Type B pancreatic cell (in vitro differentiated cells): ENCODE measurements at regions not wholly inside any gene's neighbourhood (a gene's known extent, or its start where the extent isn't known, plus 50 kb on each side); places are given as distances from the start of the nearest gene placed in this dataset.

ENCODE experiments used
- DNase-seq: peaks from one replicate; pipeline ENCODE4 v3.0.0; 2021; ENCODE audit warnings: mixed read lengths; ENCODE audit not compliant: unreplicated experiment; ENCODE audit errors: extremely low spot score
- H3K27ac Mint-ChIP-seq: 2 replicates; pipeline ENCODE4 v1.8.0; 2021; ENCODE audit warnings: mild to moderate bottlenecking, mixed read lengths
- H3K27me3 Mint-ChIP-seq: 2 replicates; pipeline ENCODE4 v1.8.0; 2021; ENCODE audit warnings: mixed read lengths
- H3K36me3 Mint-ChIP-seq: 2 replicates; pipeline ENCODE4 v1.8.0; 2021; ENCODE audit warnings: mixed read lengths
- H3K4me1 Mint-ChIP-seq: one replicate; pipeline ENCODE4 v1.8.0; 2021; ENCODE audit warnings: mixed read lengths; ENCODE audit not compliant: unreplicated experiment
- H3K4me3 Mint-ChIP-seq: 2 replicates; pipeline ENCODE4 v1.8.0; 2021; ENCODE audit warnings: mild to moderate bottlenecking, mixed read lengths
- H3K9me3 Mint-ChIP-seq: 2 replicates; pipeline ENCODE4 v1.8.0; 2021; ENCODE audit warnings: mixed read lengths
- TF ChIP-seq, protein P1 (sequence below): fragments of 200-600 bp; sonication (generic); conservative IDR thresholded peaks from 2 replicates; pipeline ENCODE4 v1.5.0; 2021; ENCODE audit warnings: antibody characterized with exemption, mild to moderate bottlenecking

- no peaks in the 10 kb centered on the region for H3K36me3 Mint-ChIP-seq
- no peak for DNase-seq
- TF ChIP-seq, protein P1, sequence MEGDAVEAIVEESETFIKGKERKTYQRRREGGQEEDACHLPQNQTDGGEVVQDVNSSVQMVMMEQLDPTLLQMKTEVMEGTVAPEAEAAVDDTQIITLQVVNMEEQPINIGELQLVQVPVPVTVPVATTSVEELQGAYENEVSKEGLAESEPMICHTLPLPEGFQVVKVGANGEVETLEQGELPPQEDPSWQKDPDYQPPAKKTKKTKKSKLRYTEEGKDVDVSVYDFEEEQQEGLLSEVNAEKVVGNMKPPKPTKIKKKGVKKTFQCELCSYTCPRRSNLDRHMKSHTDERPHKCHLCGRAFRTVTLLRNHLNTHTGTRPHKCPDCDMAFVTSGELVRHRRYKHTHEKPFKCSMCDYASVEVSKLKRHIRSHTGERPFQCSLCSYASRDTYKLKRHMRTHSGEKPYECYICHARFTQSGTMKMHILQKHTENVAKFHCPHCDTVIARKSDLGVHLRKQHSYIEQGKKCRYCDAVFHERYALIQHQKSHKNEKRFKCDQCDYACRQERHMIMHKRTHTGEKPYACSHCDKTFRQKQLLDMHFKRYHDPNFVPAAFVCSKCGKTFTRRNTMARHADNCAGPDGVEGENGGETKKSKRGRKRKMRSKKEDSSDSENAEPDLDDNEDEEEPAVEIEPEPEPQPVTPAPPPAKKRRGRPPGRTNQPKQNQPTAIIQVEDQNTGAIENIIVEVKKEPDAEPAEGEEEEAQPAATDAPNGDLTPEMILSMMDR: no peak
- no peak overlapping the region for H3K4me3 Mint-ChIP-seq
- H3K9me3 Mint-ChIP-seq: no peaks in the 10 kb centered on the region
- H3K4me1 Mint-ChIP-seq: peaks cover 5% of the 10 kb centered on the region
- no peaks in the 10 kb centered on the region for H3K27me3 Mint-ChIP-seq
- no peak overlapping the region for H3K27ac Mint-ChIP-seq
Observed at GRCh38 chr9:119956111-119956510, 586.9 kb upstream of the BRINP1 start.

DNA sequence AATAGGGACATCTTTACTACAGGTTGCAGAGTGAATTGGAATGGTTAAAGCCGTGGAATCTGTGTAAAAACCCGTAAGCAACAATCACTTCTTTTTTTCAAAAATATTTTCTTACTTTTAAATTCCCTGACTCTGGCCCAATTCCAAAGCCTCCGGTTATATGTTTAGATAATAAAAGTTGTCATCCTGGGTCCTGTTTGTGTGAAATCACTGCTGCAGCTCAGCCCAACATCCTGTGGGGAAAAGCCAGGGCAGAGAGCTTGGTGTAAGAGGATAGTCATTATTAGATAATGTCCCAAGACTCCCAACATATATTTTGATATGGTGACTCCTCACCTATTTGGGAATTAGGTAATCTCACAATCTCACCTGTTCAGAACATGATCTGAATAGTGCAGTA is 586.0 kb upstream of the BRINP1 start:
- DNase-seq: no peak
- H3K9me3 Mint-ChIP-seq: no peaks in the 10 kb centered on the region
- H3K36me3 Mint-ChIP-seq: no peaks in the 10 kb centered on the region
- peaks cover 5% of the 10 kb centered on the region for H3K4me1 Mint-ChIP-seq
- H3K27me3 Mint-ChIP-seq: peaks cover 5% of the 10 kb centered on the region
- H3K4me3 Mint-ChIP-seq: no peak overlapping the region
- TF ChIP-seq, protein P1: no peak
- no peak overlapping the region for H3K27ac Mint-ChIP-seq

GRCh38 chr9:119951591-119951990 is 582.4 kb upstream of the BRINP1 start:
- Mint-ChIP-seq H3K4me3 (no peak overlapping the region), H3K36me3 (no peaks in the 10 kb centered on the region), H3K27me3 (peaks cover 9% of the 10 kb centered on the region), H3K9me3 (no peaks in the 10 kb centered on the region), H3K27ac (no peak overlapping the region), H3K4me1 (peaks cover 5% of the 10 kb centered on the region)
- no peak for DNase-seq
- TF ChIP-seq, protein P1: no peak

DNA sequence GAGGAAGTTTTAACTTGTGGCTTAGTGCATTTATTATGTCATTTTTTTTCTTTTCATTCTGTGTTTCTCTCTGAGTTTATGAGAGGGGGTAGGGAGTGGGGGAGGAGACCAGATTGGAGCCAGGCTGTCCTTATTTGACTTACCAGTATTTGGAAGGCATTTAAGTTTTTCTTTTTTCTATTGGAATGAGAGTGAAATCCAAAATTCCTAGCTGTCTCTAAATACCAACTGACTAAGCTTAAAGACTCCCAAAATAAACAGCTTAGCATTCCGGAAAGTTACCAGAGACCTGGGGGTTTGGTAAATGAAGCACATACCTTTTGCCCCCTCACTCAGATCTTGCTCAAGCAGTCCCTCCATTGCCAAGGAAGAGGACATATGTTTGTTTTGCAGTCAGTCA is 581.9 kb upstream of the BRINP1 start:
- H3K9me3 Mint-ChIP-seq: no peaks in the 10 kb centered on the region
- no peak for DNase-seq
- no peak overlapping the region for H3K27ac Mint-ChIP-seq

GRCh38 chr9:119945686-119946085 is 576.5 kb upstream of the BRINP1 start:
- no peak for DNase-seq
- H3K4me3 Mint-ChIP-seq: no peak overlapping the region
- peaks cover 9% of the 10 kb centered on the region for H3K27me3 Mint-ChIP-seq
- TF ChIP-seq, protein P1: no peak
- no peaks in the 10 kb centered on the region for H3K9me3 Mint-ChIP-seq
- no peaks in the 10 kb centered on the region for H3K4me1 Mint-ChIP-seq
- H3K27ac Mint-ChIP-seq: no peak overlapping the region
- H3K36me3 Mint-ChIP-seq: no peaks in the 10 kb centered on the region

More for the DNA sequence above, 581.9 kb upstream of the BRINP1 start:
- no peak overlapping the region for H3K4me3 Mint-ChIP-seq
- peaks cover 5% of the 10 kb centered on the region for H3K4me1 Mint-ChIP-seq
- no peaks in the 10 kb centered on the region for H3K36me3 Mint-ChIP-seq
- H3K27me3 Mint-ChIP-seq: peaks cover 9% of the 10 kb centered on the region
- TF ChIP-seq, protein P1: no peak

- Mint-ChIP-seq H3K27me3 (peaks cover 4% of the 10 kb centered on the region), H3K27ac (no peak overlapping the region), H3K36me3 (no peaks in the 10 kb centered on the region), H3K4me3 (no peak overlapping the region), H3K9me3 (no peaks in the 10 kb centered on the region), H3K4me1 (no peaks in the 10 kb centered on the region)
- TF ChIP-seq, protein P1: no peak
- DNase-seq: no peak
Observed at GRCh38 chr9:119941091-119941490, 571.9 kb upstream of the BRINP1 start.
